Nephron (organoid): ENCODE measurements at regions not wholly inside any gene's neighbourhood (a gene's known extent, or its start where the extent isn't known, plus 50 kb on each side); places are given as distances from the start of the nearest gene placed in this dataset.
"Not testable (repeated sequence)": the region's sequence is repeated elsewhere in the genome, so short reads cannot be mapped to it uniquely, and the experiment has no call there.

Source experiments
- H3K27ac Mint-ChIP-seq, 3 experiments: 2 replicates each; pipeline ENCODE4 v1.8.0; 2020; ENCODE audit warnings: mixed read lengths in 3 of 3, mild to moderate bottlenecking in 2 of 3, moderate library complexity in 1 of 3
- H3K27me3 Mint-ChIP-seq: 2 replicates; pipeline ENCODE4 v1.8.0; 2021; ENCODE audit warnings: low read depth, mild to moderate bottlenecking, moderate library complexity, mixed read lengths
- H3K36me3 Mint-ChIP-seq: 2 replicates; pipeline ENCODE4 v1.8.0; 2020; ENCODE audit warnings: low read depth, mixed read lengths
- H3K4me1 Mint-ChIP-seq: 2 replicates; pipeline ENCODE4 v1.8.0; 2020; ENCODE audit warnings: mixed read lengths
- H3K4me3 Mint-ChIP-seq, 3 experiments: 2 replicates each; pipeline ENCODE4 v1.8.0; 2020; ENCODE audit warnings: mild to moderate bottlenecking in 3 of 3, mixed read lengths in 3 of 3, moderate library complexity in 2 of 3
- H3K9me3 Mint-ChIP-seq: 2 replicates; pipeline ENCODE4 v1.8.0; 2020; ENCODE audit warnings: mixed read lengths
- CTCF ChIP-seq, 3 experiments: fragments of 200-600 bp; sonication (generic); IDR thresholded peaks; one replicate each; pipeline ENCODE4 v1.5.0; 2021; ENCODE audit warnings: antibody characterized with exemption in 3 of 3; ENCODE audit not compliant: unreplicated experiment in 3 of 3

- Mint-ChIP-seq H3K27me3 (peaks cover 30% of the 10 kb centered on the region), H3K27ac (peak overlapping the region; percentile 9 to 62 (median 34)), H3K4me3 (peak overlapping the region in 1 of 3 experiments; percentile 35), H3K4me1 (peaks cover 39% of the 10 kb centered on the region)
- not testable (repeated sequence) for H3K36me3 Mint-ChIP-seq, H3K9me3 Mint-ChIP-seq
- TF ChIP-seq CTCF (IDR thresholded peaks at IDR 0.05; ENCODE audit: unreplicated experiment in 3 of 3) = peak in 2 of 3 experiments; percentile 25 to 34
Measured at GRCh38 chr20:47972297-47972915, 187.1 kb upstream of the SULF2 start.

- TF ChIP-seq CTCF (IDR thresholded peaks at IDR 0.05; ENCODE audit: unreplicated experiment in 3 of 3) = no peak
- Mint-ChIP-seq H3K4me3 (no peak overlapping the region), H3K27me3 (peaks cover 28% of the 10 kb centered on the region), H3K27ac (peak overlapping the region; percentile 30 to 69 (median 34)), H3K9me3 (no peaks in the 10 kb centered on the region), H3K4me1 (peaks cover 36% of the 10 kb centered on the region), H3K36me3 (no peaks in the 10 kb centered on the region)
Measured at GRCh38 chr20:47971058-47971791, 185.9 kb upstream of the SULF2 start.

- H3K27ac Mint-ChIP-seq = peak overlapping the region; percentile 30 to 69 (median 34)
- no peak for TF ChIP-seq CTCF (IDR thresholded peaks at IDR 0.05; ENCODE audit: unreplicated experiment in 3 of 3)
- no peaks in the 10 kb centered on the region for H3K36me3 Mint-ChIP-seq
- no peak overlapping the region for H3K4me3 Mint-ChIP-seq
- peaks cover 34% of the 10 kb centered on the region for H3K4me1 Mint-ChIP-seq
- peaks cover 28% of the 10 kb centered on the region for H3K27me3 Mint-ChIP-seq
- no peaks in the 10 kb centered on the region for H3K9me3 Mint-ChIP-seq
Measured at GRCh38 chr20:47970282-47970903, 185.1 kb upstream of the SULF2 start.

GRCh38 chr20:47969426-47969825 is 184.1 kb upstream of the SULF2 start:
- no peaks in the 10 kb centered on the region for H3K9me3 Mint-ChIP-seq

GRCh38 chr20:47968541-47969310 is 183.4 kb upstream of the SULF2 start:
- Mint-ChIP-seq H3K4me3 (no peak overlapping the region), H3K9me3 (no peaks in the 10 kb centered on the region), H3K4me1 (peaks cover 35% of the 10 kb centered on the region), H3K27ac (no peak overlapping the region), H3K36me3 (no peaks in the 10 kb centered on the region), H3K27me3 (peaks cover 32% of the 10 kb centered on the region)
- TF ChIP-seq CTCF (IDR thresholded peaks at IDR 0.05; ENCODE audit: unreplicated experiment in 3 of 3) = no peak

More at GRCh38 chr20:47969426-47969825, 184.1 kb upstream of the SULF2 start:
- H3K27me3 Mint-ChIP-seq = peaks cover 31% of the 10 kb centered on the region
- H3K36me3 Mint-ChIP-seq = no peaks in the 10 kb centered on the region
- peaks cover 31% of the 10 kb centered on the region for H3K4me1 Mint-ChIP-seq
- TF ChIP-seq CTCF (IDR thresholded peaks at IDR 0.05; ENCODE audit: unreplicated experiment in 3 of 3) = no peak
- H3K27ac Mint-ChIP-seq = peak overlapping the region in 1 of 3 experiments; percentile 81
- H3K4me3 Mint-ChIP-seq = no peak overlapping the region
